CD4-positive, CD25-positive, alpha-beta regulatory T cell (primary cell): ENCODE measurements at regions not wholly inside any gene's neighbourhood (a gene's known extent, or its start where the extent isn't known, plus 50 kb on each side); places are given as distances from the start of the nearest gene placed in this dataset.

ENCODE experiments used
- ATAC-seq, 2 donors: fragments of 150-1000 bp; cut with Tn5 transposase; one replicate each; pipeline ENCODE4 v1.10.0; 2021; ENCODE audit warnings: low read depth in 2 of 2, moderate number of reproducible peaks in 2 of 2, moderate library complexity in 1 of 2
- DNase-seq, 3 donors: peaks; one replicate each; pipeline versions ENCODE4 v3.0.0 to v3.0.0-alpha.2; 2012 to 2022; ENCODE audit warnings: mixed read lengths in 1 of 3
- H3K27ac ChIP-seq: one replicate; pipeline ENCODE4 v1.7.0; 2013; ENCODE audit warnings: mild to moderate bottlenecking, low read length; ENCODE audit not compliant: insufficient read depth, poor library complexity, severe bottlenecking
- H3K27me3 ChIP-seq: one replicate; pipeline ENCODE4 v1.7.0; 2013; ENCODE audit warnings: low read length; ENCODE audit not compliant: control insufficient read depth, insufficient read depth
- H3K36me3 ChIP-seq: one replicate; pipeline ENCODE4 v1.7.0; 2013; ENCODE audit warnings: mild to moderate bottlenecking, low read length, moderate library complexity; ENCODE audit not compliant: control insufficient read depth, insufficient read depth
- H3K4me1 ChIP-seq: 2 replicates; pipeline ENCODE4 v1.7.0; 2013; ENCODE audit warnings: mild to moderate bottlenecking, low read length; ENCODE audit not compliant: insufficient read depth, control insufficient read depth, poor library complexity, severe bottlenecking
- H3K4me3 ChIP-seq: one replicate; pipeline ENCODE4 v1.7.0; 2013; ENCODE audit warnings: low read depth, mild to moderate bottlenecking, low read length, moderate library complexity
- H3K9me3 ChIP-seq, 2 experiments: 1 replicate in 1 of 2; 2 replicates in 1 of 2; pipeline ENCODE4 v1.7.0; 2013; ENCODE audit warnings: low read length in 2 of 2, mild to moderate bottlenecking in 1 of 2, moderate library complexity in 1 of 2; ENCODE audit not compliant: control insufficient read depth in 2 of 2
- H3K27ac Mint-ChIP-seq, 3 donors: one replicate each; pipeline ENCODE4 v1.8.0; 2020 to 2022; ENCODE audit warnings: mild to moderate bottlenecking in 3 of 3, mixed read lengths in 3 of 3, moderate library complexity in 2 of 3
- H3K27me3 Mint-ChIP-seq: one replicate; pipeline ENCODE4 v1.8.0; 2022; ENCODE audit warnings: mild to moderate bottlenecking, mixed read lengths
- H3K36me3 Mint-ChIP-seq: one replicate; pipeline ENCODE4 v1.8.0; 2020; ENCODE audit warnings: mixed read lengths
- H3K4me1 Mint-ChIP-seq, 4 donors: one replicate each; pipeline ENCODE4 v1.8.0; 2020 to 2022; ENCODE audit warnings: mixed read lengths in 4 of 4, mild to moderate bottlenecking in 1 of 4
- H3K4me3 Mint-ChIP-seq, 4 donors: one replicate each; pipeline ENCODE4 v1.8.0; 2020 to 2022; ENCODE audit warnings: mild to moderate bottlenecking in 4 of 4, mixed read lengths in 4 of 4, moderate library complexity in 3 of 4
- H3K9me3 Mint-ChIP-seq, 7 donors: one replicate each; pipeline ENCODE4 v1.8.0; 2020 to 2022; ENCODE audit warnings: mixed read lengths in 7 of 7, mild to moderate bottlenecking in 3 of 7, moderate library complexity in 2 of 7

DNA sequence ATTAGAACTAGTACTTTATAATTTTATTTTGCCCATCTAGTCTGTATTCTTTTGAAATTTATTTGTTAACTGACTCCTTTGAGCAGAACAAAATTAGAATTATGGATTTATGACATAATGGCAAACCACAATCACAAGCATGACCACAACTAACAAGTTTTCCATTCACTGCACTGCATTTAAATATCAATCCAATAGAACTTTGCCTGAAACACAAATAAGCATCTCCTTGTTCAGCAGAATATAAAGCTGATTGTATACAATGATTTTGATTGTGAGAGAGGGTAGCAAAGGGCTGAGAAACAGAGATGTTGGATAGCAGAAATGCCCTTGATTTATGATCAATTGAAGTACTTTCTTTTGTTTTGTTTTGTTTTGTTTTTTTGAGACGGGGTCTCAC, 495.5 kb upstream of the RGS18 start:
- Histone ChIP-seq H3K27ac (no peak overlapping the region), H3K27me3 (no peaks in the 10 kb centered on the region), H3K4me3 (no peak overlapping the region), H3K4me1 (no peaks in the 10 kb centered on the region), H3K9me3 (no peaks in the 10 kb centered on the region), H3K36me3 (no peaks in the 10 kb centered on the region)
- peaks cover 0 to 5% (median 0%) of the 10 kb centered on the region in 7 donors for H3K9me3 Mint-ChIP-seq
- DNase-seq, result no peak
- H3K4me3 Mint-ChIP-seq, result no peak overlapping the region
- no peaks in the 10 kb centered on the region for H3K4me1 Mint-ChIP-seq
- no peak for ATAC-seq
- H3K27ac Mint-ChIP-seq, result no peak overlapping the region
- no peaks in the 10 kb centered on the region for H3K27me3 Mint-ChIP-seq
- no peaks in the 10 kb centered on the region for H3K36me3 Mint-ChIP-seq

DNA sequence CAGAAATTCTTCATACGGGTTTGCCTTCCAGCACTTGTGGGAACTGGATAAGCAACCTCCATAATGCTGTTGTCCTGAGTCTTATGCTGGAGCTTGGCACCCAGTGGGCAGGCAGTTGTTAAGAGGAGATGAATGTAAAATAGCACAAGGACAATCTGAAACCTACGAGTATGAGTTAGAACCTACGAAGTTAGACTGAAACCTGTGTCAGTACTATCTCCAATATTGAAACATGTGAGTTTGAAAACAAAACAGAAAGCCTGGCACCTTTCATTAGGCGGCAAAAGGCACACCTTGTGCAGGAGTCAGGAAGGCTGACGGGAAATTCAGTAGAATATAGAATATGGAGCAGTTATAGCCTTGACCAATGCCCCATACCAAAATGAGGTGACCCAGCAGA, 489.7 kb upstream of the RGS18 start:
- Mint-ChIP-seq H3K9me3 (peaks cover 0 to 6% (median 0%) of the 10 kb centered on the region in 7 donors), H3K27ac (no peak overlapping the region), H3K4me1 (no peaks in the 10 kb centered on the region), H3K4me3 (no peak overlapping the region), H3K36me3 (no peaks in the 10 kb centered on the region), H3K27me3 (no peaks in the 10 kb centered on the region)
- Histone ChIP-seq H3K36me3 (no peaks in the 10 kb centered on the region), H3K27ac (no peak overlapping the region), H3K4me1 (no peaks in the 10 kb centered on the region), H3K9me3 (no peaks in the 10 kb centered on the region), H3K4me3 (no peak overlapping the region), H3K27me3 (no peaks in the 10 kb centered on the region)
- no peak for DNase-seq
- no peak for ATAC-seq

DNA sequence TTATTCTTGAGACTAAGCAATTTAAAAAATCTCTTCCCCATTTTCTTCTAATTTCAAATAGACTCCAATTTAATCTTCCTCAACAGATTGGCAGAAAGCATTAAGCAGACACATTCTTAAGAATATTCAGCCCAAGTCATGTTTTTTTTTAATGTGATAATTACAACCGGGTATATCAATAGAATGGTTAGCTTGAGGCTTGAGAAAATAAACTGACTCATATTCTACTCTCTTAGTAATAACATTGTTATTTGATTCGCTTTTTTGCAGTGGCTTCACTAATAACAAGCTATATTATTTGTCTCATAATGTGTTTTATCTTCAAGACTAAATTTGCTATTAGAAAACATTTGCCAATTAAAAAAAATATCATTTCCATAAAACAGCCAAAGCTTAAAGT, 488.6 kb upstream of the RGS18 start:
- ATAC-seq (no peak), DNase-seq (no peak)
- Histone ChIP-seq H3K27ac (no peak overlapping the region), H3K4me1 (no peaks in the 10 kb centered on the region), H3K9me3 (no peaks in the 10 kb centered on the region), H3K27me3 (no peaks in the 10 kb centered on the region), H3K4me3 (no peak overlapping the region), H3K36me3 (no peaks in the 10 kb centered on the region)
- no peaks in the 10 kb centered on the region for H3K4me1 Mint-ChIP-seq
- no peaks in the 10 kb centered on the region for H3K36me3 Mint-ChIP-seq
- H3K27ac Mint-ChIP-seq, result no peak overlapping the region
- H3K4me3 Mint-ChIP-seq, result no peak overlapping the region
- H3K9me3 Mint-ChIP-seq, result peaks cover 0 to 6% (median 0%) of the 10 kb centered on the region in 7 donors
- H3K27me3 Mint-ChIP-seq, result no peaks in the 10 kb centered on the region

DNA sequence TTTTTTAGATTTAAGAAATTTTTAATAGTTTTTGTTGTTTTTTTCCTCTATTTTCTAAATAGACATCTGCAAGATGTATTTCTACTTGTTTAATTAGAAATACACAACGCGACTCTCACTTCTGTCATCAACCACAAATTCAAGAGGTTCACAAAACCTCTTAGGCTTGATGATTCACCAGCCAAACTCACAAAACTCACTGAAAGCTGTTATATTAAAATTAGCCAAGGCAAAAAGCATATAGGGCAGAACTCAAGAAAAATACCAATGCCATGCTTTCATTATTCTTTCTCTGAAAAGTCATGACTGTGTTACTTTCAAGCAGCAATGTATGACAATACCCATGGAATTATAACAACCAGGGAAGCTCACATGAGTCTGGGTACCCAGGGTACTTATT, 487.0 kb upstream of the RGS18 start:
- Histone ChIP-seq H3K4me3 (no peak overlapping the region), H3K36me3 (no peaks in the 10 kb centered on the region), H3K4me1 (no peaks in the 10 kb centered on the region), H3K27ac (no peak overlapping the region), H3K27me3 (no peaks in the 10 kb centered on the region), H3K9me3 (no peaks in the 10 kb centered on the region)
- Mint-ChIP-seq H3K9me3 (peaks cover 0 to 6% (median 0%) of the 10 kb centered on the region in 7 donors), H3K4me3 (no peak overlapping the region), H3K27me3 (no peaks in the 10 kb centered on the region), H3K27ac (no peak overlapping the region), H3K4me1 (no peaks in the 10 kb centered on the region), H3K36me3 (no peaks in the 10 kb centered on the region)
- no peak for ATAC-seq
- DNase-seq, result no peak

DNA sequence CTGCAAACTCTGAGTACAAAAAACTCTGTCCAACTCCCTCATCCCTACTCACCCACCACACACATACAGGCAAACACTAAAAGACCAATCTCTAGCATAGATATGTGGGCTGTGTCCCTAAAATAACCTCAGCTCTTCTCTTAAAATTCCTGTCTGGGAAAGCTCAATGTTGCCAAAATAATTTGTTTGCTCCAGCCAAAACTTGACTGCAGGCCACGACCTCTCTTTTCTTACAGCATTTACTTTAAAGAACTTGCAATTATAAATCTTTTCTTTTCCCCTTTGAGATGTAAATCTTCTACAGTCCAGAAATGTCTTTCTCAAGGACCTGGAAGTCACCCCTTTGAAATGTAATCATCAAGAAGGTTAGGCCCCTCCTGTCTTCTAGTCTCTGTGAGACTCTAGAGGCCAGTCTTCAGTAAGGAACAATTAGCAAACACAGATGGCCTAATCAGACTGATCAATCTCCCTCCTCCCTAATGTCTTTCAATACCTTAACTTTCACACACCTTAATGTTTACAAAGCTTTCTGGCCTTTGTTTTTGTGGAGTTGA, 483.6 kb upstream of the RGS18 start:
- no peak for DNase-seq
- Histone ChIP-seq H3K4me1 (no peaks in the 10 kb centered on the region), H3K4me3 (no peak overlapping the region), H3K27ac (no peak overlapping the region), H3K27me3 (no peaks in the 10 kb centered on the region), H3K36me3 (no peaks in the 10 kb centered on the region), H3K9me3 (no peaks in the 10 kb centered on the region)
- no peaks in the 10 kb centered on the region for H3K27me3 Mint-ChIP-seq
- no peak overlapping the region for H3K27ac Mint-ChIP-seq
- H3K4me1 Mint-ChIP-seq, result no peaks in the 10 kb centered on the region
- peaks cover 0 to 9% (median 3%) of the 10 kb centered on the region in 7 donors for H3K9me3 Mint-ChIP-seq
- H3K4me3 Mint-ChIP-seq, result no peak overlapping the region
- ATAC-seq, result no peak
- H3K36me3 Mint-ChIP-seq, result no peaks in the 10 kb centered on the region

- H3K4me3 ChIP-seq, result no peak overlapping the region
- no peaks in the 10 kb centered on the region for H3K36me3 ChIP-seq
- Mint-ChIP-seq H3K4me1 (no peaks in the 10 kb centered on the region), H3K27me3 (no peaks in the 10 kb centered on the region), H3K4me3 (no peak overlapping the region), H3K9me3 (peaks cover 0 to 9% (median 4%) of the 10 kb centered on the region in 7 donors), H3K27ac (no peak overlapping the region), H3K36me3 (no peaks in the 10 kb centered on the region)
- H3K27ac ChIP-seq, result no peak overlapping the region
- H3K4me1 ChIP-seq, result no peaks in the 10 kb centered on the region
- no peak for DNase-seq
- ATAC-seq, result no peak
- H3K27me3 ChIP-seq, result no peaks in the 10 kb centered on the region
- H3K9me3 ChIP-seq, result no peaks in the 10 kb centered on the region
Observed at GRCh38 chr1:191675856-191676783, 482.1 kb upstream of the RGS18 start.

- ATAC-seq (no peak), DNase-seq (no peak)
- Mint-ChIP-seq H3K36me3 (no peaks in the 10 kb centered on the region), H3K27me3 (no peaks in the 10 kb centered on the region), H3K4me3 (no peak overlapping the region), H3K9me3 (peaks cover 0 to 19% (median 3%) of the 10 kb centered on the region in 7 donors), H3K4me1 (no peaks in the 10 kb centered on the region), H3K27ac (no peak overlapping the region)
- Histone ChIP-seq H3K4me3 (no peak overlapping the region), H3K9me3 (no peaks in the 10 kb centered on the region), H3K27me3 (no peaks in the 10 kb centered on the region), H3K4me1 (no peaks in the 10 kb centered on the region), H3K27ac (no peak overlapping the region), H3K36me3 (no peaks in the 10 kb centered on the region)
Observed at GRCh38 chr1:191685669-191686068, 472.6 kb upstream of the RGS18 start.

DNA sequence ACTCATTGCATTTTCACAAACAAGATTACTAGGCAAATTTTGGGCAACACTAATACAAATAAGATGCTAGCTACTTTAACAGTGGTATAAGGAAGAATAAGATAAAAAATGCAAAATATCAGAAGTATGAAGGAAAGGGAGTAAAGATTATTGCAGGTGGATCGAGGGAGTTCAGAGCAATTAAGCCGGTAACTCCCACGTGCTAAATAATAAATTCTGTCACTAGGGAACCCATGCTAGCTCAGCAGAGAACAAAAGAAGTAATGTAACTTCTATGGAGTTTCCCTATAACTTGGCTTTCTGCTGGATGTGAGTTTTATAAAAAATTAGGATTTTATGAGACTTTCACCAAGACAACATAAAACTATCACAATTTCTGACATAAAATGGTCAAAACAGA, 470.5 kb upstream of the RGS18 start:
- Mint-ChIP-seq H3K27me3 (no peaks in the 10 kb centered on the region), H3K36me3 (no peaks in the 10 kb centered on the region), H3K4me1 (no peaks in the 10 kb centered on the region), H3K9me3 (peaks cover 0 to 11% (median 3%) of the 10 kb centered on the region in 7 donors), H3K4me3 (no peak overlapping the region), H3K27ac (no peak overlapping the region)
- ATAC-seq, result no peak
- Histone ChIP-seq H3K9me3 (no peaks in the 10 kb centered on the region), H3K36me3 (no peaks in the 10 kb centered on the region), H3K4me3 (no peak overlapping the region), H3K27me3 (no peaks in the 10 kb centered on the region), H3K4me1 (no peaks in the 10 kb centered on the region), H3K27ac (no peak overlapping the region)
- DNase-seq, result no peak
